SJCRH30 (cell line): ENCODE measurements at regions not wholly inside any gene's neighbourhood (a gene's known extent, or its start where the extent isn't known, plus 50 kb on each side); places are given as distances from the start of the nearest gene placed in this dataset.

Source experiments
- DNase-seq, 2 experiments: peaks; one replicate each; pipeline ENCODE4 v3.0.0-alpha.2; 2015 to 2020
- H3K27ac ChIP-seq: fragments of 250-450 bp; sonication (Bioruptor Pico); 2 replicates; pipeline ENCODE4 v1.5.1; 2020; ENCODE audit warnings: mild to moderate bottlenecking, moderate library complexity
- H3K27me3 ChIP-seq: fragments of 250-450 bp; sonication (Bioruptor Pico); 2 replicates; pipeline ENCODE4 v1.5.1; 2020; ENCODE audit warnings: mild to moderate bottlenecking, moderate library complexity
- H3K36me3 ChIP-seq: fragments of 250-450 bp; sonication (Bioruptor Pico); 2 replicates; pipeline ENCODE4 v1.5.1; 2020; ENCODE audit warnings: mild to moderate bottlenecking, moderate library complexity
- H3K4me1 ChIP-seq: fragments of 250-450 bp; sonication (Bioruptor Pico); 2 replicates; pipeline ENCODE4 v1.5.1; 2020; ENCODE audit warnings: mild to moderate bottlenecking, moderate library complexity
- H3K4me3 ChIP-seq: fragments of 250-450 bp; sonication (Bioruptor Pico); 2 replicates; pipeline ENCODE4 v1.5.1; 2020; ENCODE audit warnings: mild to moderate bottlenecking, moderate library complexity
- H3K9me3 ChIP-seq: fragments of 250-450 bp; sonication (Bioruptor Pico); replicated peaks from 2 replicates; pipeline ENCODE4 v1.5.1; 2020; ENCODE audit warnings: mild to moderate bottlenecking, moderate library complexity

DNA sequence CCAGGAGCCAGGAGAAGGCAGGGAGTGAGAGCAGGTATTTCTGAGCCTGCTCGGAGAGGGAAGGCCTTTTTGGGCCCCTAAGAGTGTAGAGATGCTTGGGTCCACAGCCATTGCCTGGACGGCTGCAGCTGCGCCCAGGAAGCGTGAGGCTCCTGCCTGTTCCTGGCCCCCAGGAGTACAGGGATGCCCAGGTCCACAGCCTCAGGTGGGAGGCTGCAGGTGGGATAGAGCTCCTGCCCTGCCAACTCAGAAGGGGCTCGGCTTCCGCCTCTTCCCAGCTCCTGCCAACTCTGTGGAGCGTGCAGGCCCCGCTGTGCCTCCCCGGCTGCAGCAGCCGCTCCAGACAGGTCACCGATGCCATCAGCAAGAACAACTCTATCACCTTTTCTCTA is 351.0 kb upstream of the PCDH20 start:
- no peak overlapping the region for H3K4me3 ChIP-seq
- no peaks in the 10 kb centered on the region for H3K9me3 ChIP-seq
- H3K4me1 ChIP-seq: no peaks in the 10 kb centered on the region
- no peaks in the 10 kb centered on the region for H3K27me3 ChIP-seq
- no peak for DNase-seq
- H3K36me3 ChIP-seq: no peaks in the 10 kb centered on the region
- H3K27ac ChIP-seq: no peak overlapping the region

DNA sequence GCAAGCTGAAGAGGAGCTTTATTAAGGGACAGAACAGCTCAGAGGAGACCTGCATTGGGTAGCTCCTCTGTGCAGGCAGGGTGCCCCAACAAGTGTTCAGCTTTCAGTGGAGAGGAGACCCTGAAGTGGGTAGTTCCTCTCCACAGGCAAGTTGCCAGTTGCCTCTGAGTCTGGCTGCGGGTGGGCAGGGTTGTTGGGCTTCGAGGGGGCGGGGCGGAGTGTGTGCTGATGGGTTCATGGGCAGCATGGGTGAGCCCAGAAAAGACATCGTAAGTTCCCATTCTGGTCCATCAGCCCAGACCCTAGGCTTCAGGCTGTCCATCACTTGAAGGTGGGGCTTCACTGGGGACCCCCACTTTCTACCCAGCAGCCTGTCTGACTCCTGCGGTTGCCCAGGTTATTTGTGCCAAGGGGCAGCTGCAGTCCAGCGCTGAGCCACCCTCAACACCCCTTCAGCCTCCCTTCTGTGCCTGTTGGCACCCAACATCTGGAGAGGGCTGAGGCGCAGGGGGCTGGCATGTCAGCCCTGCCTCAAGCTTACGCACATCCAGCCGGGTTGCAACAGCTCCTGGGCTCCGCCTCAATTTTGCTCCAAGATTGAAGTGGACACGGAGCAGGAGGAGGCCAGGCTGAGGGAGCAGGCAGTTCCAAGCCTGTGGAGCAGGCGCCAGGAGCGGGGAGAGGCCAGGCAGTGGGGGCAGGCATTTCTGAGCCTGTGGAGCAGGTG is 350.5 kb upstream of the PCDH20 start:
- no peak for DNase-seq
- Histone ChIP-seq H3K36me3 (no peaks in the 10 kb centered on the region), H3K27me3 (no peaks in the 10 kb centered on the region), H3K4me1 (no peaks in the 10 kb centered on the region), H3K27ac (no peak overlapping the region), H3K4me3 (no peak overlapping the region), H3K9me3 (no peaks in the 10 kb centered on the region)

DNA sequence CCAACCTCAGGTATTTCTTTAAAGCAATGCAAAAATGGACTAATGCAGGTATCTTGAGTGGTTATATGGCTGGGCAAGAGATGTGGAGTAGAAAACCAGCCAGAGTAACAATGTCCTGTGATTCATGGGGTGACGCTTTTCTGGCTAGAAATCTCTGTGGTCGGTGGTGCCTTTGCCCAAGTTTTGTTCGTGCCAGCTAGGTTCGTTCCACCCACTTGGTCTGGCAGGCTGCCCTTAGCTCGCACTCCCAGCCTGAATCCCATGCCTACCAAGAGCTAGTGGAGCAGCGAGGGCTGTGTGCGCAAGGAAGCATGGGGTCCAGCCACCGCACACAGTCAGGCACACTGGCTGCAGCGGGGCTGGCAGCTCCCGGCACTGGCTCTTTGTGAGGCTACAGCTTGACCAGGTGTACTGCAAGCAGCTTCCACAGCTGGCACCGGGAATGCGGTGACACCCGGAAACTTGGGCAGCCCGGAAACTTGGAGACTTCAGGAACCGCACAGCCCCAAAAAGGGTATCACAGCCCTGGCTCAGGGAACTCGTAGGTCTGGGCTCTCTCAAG is 349.6 kb upstream of the PCDH20 start:
- Histone ChIP-seq H3K27me3 (no peaks in the 10 kb centered on the region), H3K27ac (no peak overlapping the region), H3K4me1 (no peaks in the 10 kb centered on the region), H3K9me3 (no peaks in the 10 kb centered on the region), H3K4me3 (no peak overlapping the region), H3K36me3 (no peaks in the 10 kb centered on the region)
- no peak for DNase-seq

DNA sequence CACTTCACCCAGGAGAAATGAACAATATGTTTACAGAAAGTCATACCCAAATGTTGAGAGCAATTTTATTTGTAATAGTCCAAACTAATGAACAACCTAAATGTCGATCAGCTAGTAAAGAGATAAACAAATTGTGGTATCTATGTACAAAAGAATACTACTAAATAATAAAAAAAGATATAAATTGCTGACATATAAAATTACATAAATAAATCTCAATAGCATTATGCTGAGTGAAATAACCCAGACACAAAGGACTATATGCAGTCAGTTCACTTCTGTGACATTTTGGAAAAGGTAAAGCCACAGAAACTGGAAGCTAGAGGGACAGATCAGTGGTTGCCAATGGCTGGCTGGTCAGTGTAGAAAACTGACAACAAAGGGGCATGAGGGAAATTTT is 346.0 kb upstream of the PCDH20 start:
- H3K4me3 ChIP-seq: no peak overlapping the region
- H3K9me3 ChIP-seq: no peaks in the 10 kb centered on the region
- no peak for DNase-seq
- no peak overlapping the region for H3K27ac ChIP-seq
- no peaks in the 10 kb centered on the region for H3K36me3 ChIP-seq
- H3K27me3 ChIP-seq: no peaks in the 10 kb centered on the region
- no peaks in the 10 kb centered on the region for H3K4me1 ChIP-seq

DNA sequence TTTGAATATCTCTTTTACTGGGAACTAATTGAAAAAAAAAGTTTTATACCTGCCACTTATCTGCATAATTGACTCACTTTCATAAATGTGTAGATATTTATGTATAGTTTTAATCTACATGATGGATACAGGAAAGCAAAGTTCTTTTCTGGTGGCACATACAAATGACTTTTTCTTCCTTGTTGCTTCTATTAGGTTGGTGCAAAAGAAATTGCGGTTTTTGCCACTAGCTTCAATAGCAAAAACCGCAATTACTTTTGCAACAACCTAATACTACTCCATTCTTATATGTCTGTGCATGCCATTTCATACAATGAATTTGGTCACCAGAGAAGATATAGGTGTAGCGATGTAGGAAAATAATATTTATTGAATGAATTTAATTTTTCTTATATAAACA is 344.5 kb upstream of the PCDH20 start:
- Histone ChIP-seq H3K4me3 (no peak overlapping the region), H3K27me3 (no peaks in the 10 kb centered on the region), H3K4me1 (no peaks in the 10 kb centered on the region), H3K36me3 (no peaks in the 10 kb centered on the region), H3K9me3 (no peaks in the 10 kb centered on the region), H3K27ac (no peak overlapping the region)
- no peak for DNase-seq

DNA sequence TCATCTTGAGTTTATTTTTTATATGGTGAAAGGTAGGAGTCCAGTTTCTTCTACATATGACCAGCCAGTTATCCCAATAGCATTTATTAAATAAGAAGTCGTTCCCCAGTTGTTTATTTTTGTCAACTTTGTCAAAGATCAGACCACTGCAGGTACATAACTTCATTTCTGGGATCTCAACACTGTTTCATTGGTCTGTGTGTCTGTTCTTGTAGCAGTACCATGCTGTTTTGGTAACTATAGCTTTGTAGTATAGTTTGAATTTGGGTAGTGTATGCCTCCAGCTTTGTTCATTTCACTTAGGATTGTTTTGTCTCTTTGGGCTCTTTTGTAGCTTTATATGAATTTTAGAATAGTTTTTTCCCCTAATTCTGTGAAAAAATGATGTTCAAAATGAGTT is 340.4 kb upstream of the PCDH20 start:
- no peak overlapping the region for H3K4me3 ChIP-seq

DNA sequence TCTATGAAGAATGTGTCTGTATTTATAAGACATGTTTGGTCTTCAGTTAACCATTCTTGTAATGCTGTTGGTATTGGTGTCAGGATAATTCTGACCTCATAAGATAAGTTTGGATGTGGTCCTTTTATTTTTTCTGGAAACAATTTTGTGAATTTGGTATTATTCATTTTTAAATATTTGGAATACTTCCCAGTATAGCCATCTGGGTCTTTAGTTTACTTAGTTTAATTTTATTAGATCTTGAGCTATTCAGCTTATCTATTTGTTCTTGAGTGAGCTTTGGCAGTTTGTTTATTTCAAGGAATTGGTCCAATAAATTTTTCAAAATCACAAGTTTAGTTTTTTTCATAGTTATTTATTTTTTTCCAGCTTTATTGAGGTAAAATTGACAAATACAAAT is 335.4 kb upstream of the PCDH20 start:
- H3K4me3 ChIP-seq: no peak overlapping the region
- no peak overlapping the region for H3K27ac ChIP-seq
- H3K4me1 ChIP-seq: no peaks in the 10 kb centered on the region
- no peaks in the 10 kb centered on the region for H3K36me3 ChIP-seq
- DNase-seq: no peak
- H3K9me3 ChIP-seq: no peaks in the 10 kb centered on the region
- H3K27me3 ChIP-seq: no peaks in the 10 kb centered on the region

More for the DNA sequence above, 340.4 kb upstream of the PCDH20 start:
- Histone ChIP-seq H3K36me3 (no peaks in the 10 kb centered on the region), H3K4me1 (no peaks in the 10 kb centered on the region), H3K27ac (no peak overlapping the region), H3K9me3 (no peaks in the 10 kb centered on the region), H3K27me3 (no peaks in the 10 kb centered on the region)
- no peak for DNase-seq

DNA sequence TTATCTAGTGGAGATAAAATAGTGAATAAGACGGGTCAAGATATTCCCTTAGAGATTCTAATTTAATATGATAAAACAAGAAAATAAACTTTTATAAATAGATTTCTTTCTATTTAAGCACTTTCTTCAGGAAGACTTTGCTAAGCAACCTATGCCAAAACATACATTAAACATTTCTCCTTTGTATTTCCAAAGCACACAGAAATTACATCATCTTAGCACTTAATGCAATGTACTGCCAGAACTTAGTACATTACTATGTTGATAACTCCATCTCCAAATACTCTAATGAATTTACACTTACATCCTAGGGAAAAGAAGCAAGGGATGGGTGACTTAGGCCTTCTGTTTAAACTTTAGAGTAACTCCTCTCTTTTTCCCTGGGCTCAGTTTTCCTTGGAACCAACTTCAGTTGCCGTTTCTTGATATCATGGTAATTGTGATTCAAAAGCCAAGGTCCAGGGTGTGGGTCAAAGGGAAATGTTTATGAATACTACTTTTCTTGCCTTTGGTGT is 322.6 kb upstream of the PCDH20 start:
- DNase-seq: no peak
- no peak overlapping the region for H3K27ac ChIP-seq
- H3K4me1 ChIP-seq: no peaks in the 10 kb centered on the region

DNA sequence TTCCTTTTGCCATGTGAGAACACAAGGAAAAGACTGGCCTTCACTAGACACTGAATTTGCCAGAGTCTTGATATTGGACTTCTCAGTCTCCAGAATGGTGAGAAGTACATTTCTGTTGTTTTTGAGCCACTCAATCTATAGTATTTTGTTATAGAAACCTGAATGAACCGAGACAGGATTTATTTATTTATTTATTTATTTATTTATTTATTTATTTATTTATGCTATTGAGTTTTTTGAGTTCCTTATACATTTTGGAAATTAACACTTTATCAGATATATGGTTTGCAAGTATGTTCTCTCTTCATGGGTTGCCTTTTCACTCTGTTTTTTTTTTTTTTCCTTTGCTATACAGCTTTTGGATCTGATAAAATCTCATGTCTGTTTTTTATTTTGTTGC is 319.0 kb upstream of the PCDH20 start:
- Histone ChIP-seq H3K27ac (no peak overlapping the region), H3K4me3 (no peak overlapping the region), H3K9me3 (no peaks in the 10 kb centered on the region), H3K4me1 (no peaks in the 10 kb centered on the region), H3K36me3 (no peaks in the 10 kb centered on the region), H3K27me3 (no peaks in the 10 kb centered on the region)
- no peak for DNase-seq

More for the DNA sequence above, 322.6 kb upstream of the PCDH20 start:
- no peak overlapping the region for H3K4me3 ChIP-seq
- no peaks in the 10 kb centered on the region for H3K9me3 ChIP-seq
- H3K36me3 ChIP-seq: no peaks in the 10 kb centered on the region
- H3K27me3 ChIP-seq: no peaks in the 10 kb centered on the region

DNA sequence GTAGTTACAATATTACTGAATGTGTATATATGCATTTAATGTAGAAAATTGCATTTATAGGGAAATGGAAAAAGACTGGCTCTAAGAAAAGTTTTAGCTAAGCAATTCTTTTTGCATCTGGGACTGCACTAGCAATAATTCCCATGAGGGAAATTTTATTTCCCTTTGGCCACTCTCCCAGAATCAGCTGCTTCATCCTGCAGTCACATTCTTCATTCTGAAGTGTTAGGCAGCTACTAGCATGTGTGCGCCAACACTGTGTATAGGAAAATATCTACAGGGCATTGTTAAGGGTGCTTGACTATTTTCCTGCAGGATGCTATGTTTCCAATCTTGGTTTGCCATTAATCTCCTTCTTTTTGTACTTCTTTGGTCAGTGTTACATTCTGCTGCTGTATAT is 312.8 kb upstream of the PCDH20 start:
- Histone ChIP-seq H3K27me3 (no peaks in the 10 kb centered on the region), H3K4me1 (0 out of 2 replicates have a peak, but pooled peaks cover 4% of the 10 kb centered on the region), H3K4me3 (no peak overlapping the region), H3K36me3 (no peaks in the 10 kb centered on the region), H3K27ac (no peak overlapping the region), H3K9me3 (no peaks in the 10 kb centered on the region)
- peak; percentile 11 to 32 for DNase-seq

DNA sequence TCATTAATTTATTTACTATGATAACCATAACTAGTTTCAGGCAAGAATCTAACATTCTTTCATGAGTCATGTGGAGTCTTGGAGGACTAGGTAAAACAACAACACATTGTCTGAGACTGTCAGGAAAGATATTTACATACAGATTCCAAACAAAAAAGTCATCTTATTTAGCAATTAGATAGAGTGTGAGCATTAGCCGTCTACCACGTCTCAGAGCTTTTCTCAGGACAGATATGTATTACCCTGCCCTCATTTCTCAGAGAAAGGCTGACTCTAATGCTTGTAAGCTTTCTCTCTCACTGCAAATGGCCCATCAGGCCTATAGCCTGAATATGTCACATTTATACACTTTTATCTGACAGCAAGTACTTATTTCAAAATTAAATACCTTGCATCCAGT is 312.1 kb upstream of the PCDH20 start:
- no peak overlapping the region for H3K27ac ChIP-seq
- peak in 1 of 2 experiments; percentile 2 for DNase-seq
- H3K36me3 ChIP-seq: no peaks in the 10 kb centered on the region
- no peaks in the 10 kb centered on the region for H3K27me3 ChIP-seq
- H3K9me3 ChIP-seq: no peaks in the 10 kb centered on the region
- 0 out of 2 replicates have a peak, but pooled peaks cover 4% of the 10 kb centered on the region for H3K4me1 ChIP-seq
- no peak overlapping the region for H3K4me3 ChIP-seq

DNA sequence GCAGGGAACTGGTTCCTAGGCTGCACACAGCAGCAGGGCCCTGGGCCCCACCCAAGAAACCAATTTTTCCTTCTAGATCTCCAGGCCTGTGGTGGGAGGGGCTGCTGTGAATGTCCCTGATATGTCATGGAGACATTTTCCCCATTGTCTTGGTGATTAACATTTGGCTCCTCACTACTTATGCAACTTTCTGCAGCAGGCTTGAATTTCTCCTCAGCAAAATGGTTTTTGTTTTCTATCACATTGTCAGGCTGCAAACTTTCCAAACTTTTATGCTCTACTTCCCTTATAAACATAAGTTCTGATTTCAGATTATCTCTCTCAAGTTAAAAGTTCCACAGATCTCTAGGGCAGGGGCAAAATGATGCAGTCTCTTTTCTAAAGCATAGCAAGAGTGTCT is 310.2 kb upstream of the PCDH20 start:
- no peaks in the 10 kb centered on the region for H3K36me3 ChIP-seq
- H3K9me3 ChIP-seq: no peaks in the 10 kb centered on the region
- no peak overlapping the region for H3K4me3 ChIP-seq
- H3K27me3 ChIP-seq: no peaks in the 10 kb centered on the region
- DNase-seq: no peak
- H3K4me1 ChIP-seq: 0 out of 2 replicates have a peak, but pooled peaks cover 4% of the 10 kb centered on the region
- H3K27ac ChIP-seq: no peak overlapping the region

DNA sequence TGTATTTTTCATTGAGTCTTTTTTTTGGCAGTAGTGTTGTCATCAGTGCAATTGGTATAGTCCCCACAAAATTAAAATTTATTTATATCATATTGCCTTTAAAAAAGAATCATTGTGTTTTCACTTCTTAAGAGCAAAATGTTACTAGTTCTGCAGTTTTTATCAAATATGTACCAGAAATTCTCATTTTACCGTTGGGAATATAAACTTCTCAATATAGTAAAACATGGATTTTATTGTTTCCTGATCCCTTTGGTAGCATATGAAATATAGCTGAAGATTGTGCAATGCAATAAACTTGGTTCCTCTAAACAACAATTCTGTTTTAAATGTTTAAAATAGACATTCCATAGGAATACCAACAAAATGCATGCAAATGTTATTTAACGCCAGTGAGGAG is 306.5 kb upstream of the PCDH20 start:
- H3K4me1 ChIP-seq: no peaks in the 10 kb centered on the region
- H3K9me3 ChIP-seq: no peaks in the 10 kb centered on the region
- no peak overlapping the region for H3K4me3 ChIP-seq
- no peak for DNase-seq
- no peaks in the 10 kb centered on the region for H3K36me3 ChIP-seq
- H3K27me3 ChIP-seq: no peaks in the 10 kb centered on the region
- H3K27ac ChIP-seq: no peak overlapping the region

DNA sequence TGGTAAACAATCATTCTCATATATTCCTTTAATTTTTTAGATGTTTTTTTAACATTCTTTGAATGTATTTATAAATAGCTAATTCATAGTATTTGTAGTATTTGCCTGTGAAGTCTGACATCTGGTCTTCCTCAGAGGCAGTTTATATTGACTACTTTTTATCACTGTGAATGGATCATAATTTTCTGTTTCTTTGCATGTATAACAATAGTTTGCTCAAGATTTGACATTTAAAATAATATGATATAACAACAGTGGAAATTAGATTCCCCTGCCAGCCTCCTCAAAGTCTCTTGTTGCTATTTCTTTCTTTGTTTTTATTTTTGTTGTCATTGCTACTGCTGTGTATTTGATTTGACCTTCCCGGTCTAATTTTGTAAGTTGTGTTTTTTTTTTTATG is 297.0 kb upstream of the PCDH20 start:
- Histone ChIP-seq H3K9me3 (no peaks in the 10 kb centered on the region), H3K36me3 (no peaks in the 10 kb centered on the region)

DNA sequence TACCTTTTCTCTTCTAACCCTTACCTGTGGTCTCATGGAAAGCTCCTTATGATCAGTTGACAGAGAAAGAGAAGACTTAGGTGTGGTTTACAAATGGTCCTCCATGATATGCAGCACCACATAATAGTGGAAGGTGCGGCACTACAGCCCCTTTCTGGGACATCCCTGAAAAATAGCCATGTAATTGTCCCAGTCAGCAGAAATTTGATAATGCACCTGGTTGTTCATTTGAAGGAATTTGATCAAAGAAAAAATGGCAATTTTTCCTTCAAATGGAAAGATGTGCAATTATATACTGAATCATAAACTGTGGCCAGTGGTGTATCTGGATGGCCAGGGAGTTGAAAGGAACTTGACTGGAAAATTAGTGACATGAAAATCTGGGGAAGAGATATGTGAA is 293.6 kb upstream of the PCDH20 start:
- Histone ChIP-seq H3K4me3 (no peak overlapping the region), H3K36me3 (no peaks in the 10 kb centered on the region)

More for the DNA sequence above, 297.0 kb upstream of the PCDH20 start:
- Histone ChIP-seq H3K27me3 (no peaks in the 10 kb centered on the region), H3K4me1 (no peaks in the 10 kb centered on the region), H3K4me3 (no peak overlapping the region), H3K27ac (no peak overlapping the region)
- no peak for DNase-seq

DNA sequence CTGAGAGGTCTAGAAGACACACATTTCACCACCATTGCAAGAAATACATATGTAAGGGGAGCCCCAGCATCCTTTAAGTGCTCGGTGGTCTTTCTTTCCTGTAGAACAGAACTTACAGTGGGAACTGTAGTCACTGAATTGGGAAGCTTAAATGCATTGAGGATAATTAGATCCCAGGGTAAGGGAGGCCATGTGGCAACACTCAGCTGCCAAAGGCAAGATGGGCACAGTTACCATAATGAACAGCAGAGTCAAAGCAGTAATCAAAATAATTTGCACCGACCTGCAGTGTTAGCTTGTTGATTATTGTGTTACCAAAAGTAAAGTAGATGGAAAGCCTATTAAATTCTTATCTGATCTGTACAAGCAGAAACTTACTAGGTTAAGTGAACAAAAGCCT is 291.2 kb upstream of the PCDH20 start:
- no peaks in the 10 kb centered on the region for H3K36me3 ChIP-seq
- no peaks in the 10 kb centered on the region for H3K4me1 ChIP-seq
- no peaks in the 10 kb centered on the region for H3K9me3 ChIP-seq
- H3K4me3 ChIP-seq: no peak overlapping the region
- no peaks in the 10 kb centered on the region for H3K27me3 ChIP-seq
- no peak for DNase-seq
- H3K27ac ChIP-seq: no peak overlapping the region

More for the DNA sequence above, 293.6 kb upstream of the PCDH20 start:
- no peak for DNase-seq
- no peak overlapping the region for H3K27ac ChIP-seq
- H3K9me3 ChIP-seq: no peaks in the 10 kb centered on the region
- H3K27me3 ChIP-seq: no peaks in the 10 kb centered on the region
- H3K4me1 ChIP-seq: no peaks in the 10 kb centered on the region
